ENCODE measurements at regions not wholly inside any gene's neighbourhood (a gene's known extent, or its start where the extent isn't known, plus 50 kb on each side); places are given as distances from the start of the nearest gene placed in this dataset.

DNA sequence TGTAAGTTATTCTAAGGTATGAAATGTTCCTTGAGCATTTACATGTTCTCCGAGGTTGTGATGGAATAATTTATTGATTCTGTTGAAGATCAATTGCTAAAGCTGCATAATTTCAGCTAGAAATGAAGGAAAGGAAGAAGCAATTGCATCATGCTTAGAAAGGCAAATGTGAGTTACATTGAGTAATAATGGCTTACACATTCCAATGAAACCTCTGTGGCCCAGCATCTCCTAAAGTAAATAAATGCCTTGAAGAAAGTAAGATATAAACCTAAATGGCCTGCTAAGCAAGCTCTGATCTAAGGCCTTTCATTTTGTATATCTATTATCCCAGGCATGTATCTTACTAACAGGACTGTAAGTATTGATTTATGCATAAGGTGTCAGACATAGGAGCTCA lies 677.3 kb upstream of the RGMB start:
- in situ Hi-C loops (cut with HindIII; ENCODE audit: low sequenced_read_pairs), result no loop called here
- peak; percentile 16 for DNase-seq (ENCODE audit: low read depth)
- H3K4me3 ChIP-seq (ENCODE audit: low read depth, low read length), result no peak overlapping the region
- TF ChIP-seq, protein P1, sequence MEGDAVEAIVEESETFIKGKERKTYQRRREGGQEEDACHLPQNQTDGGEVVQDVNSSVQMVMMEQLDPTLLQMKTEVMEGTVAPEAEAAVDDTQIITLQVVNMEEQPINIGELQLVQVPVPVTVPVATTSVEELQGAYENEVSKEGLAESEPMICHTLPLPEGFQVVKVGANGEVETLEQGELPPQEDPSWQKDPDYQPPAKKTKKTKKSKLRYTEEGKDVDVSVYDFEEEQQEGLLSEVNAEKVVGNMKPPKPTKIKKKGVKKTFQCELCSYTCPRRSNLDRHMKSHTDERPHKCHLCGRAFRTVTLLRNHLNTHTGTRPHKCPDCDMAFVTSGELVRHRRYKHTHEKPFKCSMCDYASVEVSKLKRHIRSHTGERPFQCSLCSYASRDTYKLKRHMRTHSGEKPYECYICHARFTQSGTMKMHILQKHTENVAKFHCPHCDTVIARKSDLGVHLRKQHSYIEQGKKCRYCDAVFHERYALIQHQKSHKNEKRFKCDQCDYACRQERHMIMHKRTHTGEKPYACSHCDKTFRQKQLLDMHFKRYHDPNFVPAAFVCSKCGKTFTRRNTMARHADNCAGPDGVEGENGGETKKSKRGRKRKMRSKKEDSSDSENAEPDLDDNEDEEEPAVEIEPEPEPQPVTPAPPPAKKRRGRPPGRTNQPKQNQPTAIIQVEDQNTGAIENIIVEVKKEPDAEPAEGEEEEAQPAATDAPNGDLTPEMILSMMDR (IDR thresholded peaks at IDR 0.05; ENCODE audit: low read depth, low read length, missing control alignments), result no peak

DNA sequence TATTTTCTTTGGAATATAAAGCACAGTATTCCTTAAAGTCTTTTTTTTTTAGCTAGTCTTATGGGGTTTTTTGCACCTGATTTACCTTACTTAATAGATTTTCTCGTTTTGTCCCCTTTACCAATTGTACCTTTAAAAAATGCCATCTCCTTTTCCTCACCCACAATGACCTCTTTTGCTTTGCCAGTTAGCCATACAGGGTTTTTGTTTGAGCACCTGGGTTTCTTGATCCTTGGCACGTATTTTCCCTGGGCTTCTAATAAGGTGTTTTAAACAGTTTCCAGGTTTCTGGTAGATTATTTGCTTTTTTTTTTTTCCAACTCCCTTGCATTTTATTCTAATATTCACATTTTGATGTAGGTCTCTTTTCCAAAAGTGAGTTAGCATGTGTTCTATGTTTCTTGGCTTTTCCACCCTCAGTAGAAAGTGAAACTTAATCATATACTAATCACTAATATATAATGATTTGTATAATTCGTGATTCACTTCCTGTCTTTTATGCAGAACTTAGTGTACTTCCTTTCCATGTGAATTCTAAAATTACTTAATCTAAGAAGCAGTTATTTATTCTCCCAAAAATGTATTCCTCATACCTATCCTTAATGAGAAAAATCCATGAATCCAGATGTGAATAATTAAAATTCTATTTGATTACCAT lies 673.9 kb upstream of the RGMB start:
- no peak for DNase-seq (ENCODE audit: low read depth)
- no peak overlapping the region for H3K4me3 ChIP-seq (ENCODE audit: low read depth, low read length)
- TF ChIP-seq, protein P1 (IDR thresholded peaks at IDR 0.05; ENCODE audit: low read depth, low read length, missing control alignments), result no peak
- in situ Hi-C loops (cut with HindIII; ENCODE audit: low sequenced_read_pairs), result no loop called here

DNA sequence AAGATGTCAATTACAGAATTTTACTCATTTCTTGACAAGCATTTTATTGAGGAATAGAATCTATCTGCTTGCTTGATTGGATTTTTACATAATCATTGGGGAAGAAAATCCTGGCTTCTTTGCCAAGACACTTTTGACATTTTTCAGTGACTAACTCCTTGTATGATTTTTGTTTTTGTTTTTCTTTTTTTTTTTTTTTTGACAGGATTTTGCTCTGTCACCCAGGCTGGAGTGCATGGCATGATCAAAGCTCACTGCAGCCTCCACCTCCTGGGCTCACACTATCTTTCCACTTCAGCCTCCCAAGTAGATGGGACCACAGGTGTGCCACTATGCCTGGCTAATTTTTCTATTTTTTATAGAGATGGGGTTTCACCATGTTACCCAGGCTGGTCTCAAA lies 672.3 kb upstream of the RGMB start:
- TF ChIP-seq, protein P1 (IDR thresholded peaks at IDR 0.05; ENCODE audit: low read depth, low read length, missing control alignments), result no peak
- no peak overlapping the region for H3K4me3 ChIP-seq (ENCODE audit: low read depth, low read length)
- DNase-seq (ENCODE audit: low read depth), result no peak
- in situ Hi-C loops (cut with HindIII; ENCODE audit: low sequenced_read_pairs), result no loop called here

DNA sequence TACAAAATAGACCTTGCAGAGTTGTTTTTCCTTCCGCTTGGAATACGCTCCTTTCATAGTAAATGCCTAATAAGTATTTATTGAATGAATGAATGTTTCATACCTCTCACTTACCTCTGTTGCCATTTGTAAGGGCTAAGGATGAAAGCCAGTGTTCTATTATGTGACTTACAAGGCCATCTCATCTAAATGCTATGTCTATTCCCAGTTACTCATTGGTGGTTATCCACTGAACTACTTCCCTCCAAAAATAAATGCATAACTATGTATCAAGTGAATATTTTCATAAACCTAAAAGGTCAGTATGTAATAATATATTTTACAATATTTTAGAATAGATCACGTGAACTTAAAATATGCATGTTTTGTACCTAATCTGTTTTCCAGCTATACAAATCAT lies 670.5 kb upstream of the RGMB start:
- H3K4me3 ChIP-seq (ENCODE audit: low read depth, low read length), result no peak overlapping the region
- TF ChIP-seq, protein P1 (IDR thresholded peaks at IDR 0.05; ENCODE audit: low read depth, low read length, missing control alignments), result no peak
- DNase-seq (ENCODE audit: low read depth), result no peak
- in situ Hi-C loops (cut with HindIII; ENCODE audit: low sequenced_read_pairs), result no loop called here

DNA sequence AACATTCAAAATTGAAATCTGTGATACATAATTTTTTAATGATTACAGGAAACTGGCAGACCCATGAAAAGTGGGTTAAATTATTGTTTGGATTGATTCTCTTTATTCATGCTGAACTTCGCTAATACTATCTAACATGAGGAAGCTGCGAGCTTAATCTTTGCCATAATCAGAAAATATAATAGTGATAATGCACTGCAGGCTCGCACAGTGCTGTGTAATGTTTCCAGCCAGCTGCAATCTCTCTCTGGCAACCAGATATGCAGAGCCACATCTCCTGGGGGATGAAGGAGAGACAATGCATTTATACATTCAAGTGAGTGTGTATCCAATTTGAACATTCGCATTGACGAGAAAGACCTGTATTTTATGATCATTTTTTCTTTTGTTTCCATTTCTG lies 669.7 kb upstream of the RGMB start:
- in situ Hi-C loops (cut with HindIII; ENCODE audit: low sequenced_read_pairs), result no loop called here
- TF ChIP-seq, protein P1 (IDR thresholded peaks at IDR 0.05; ENCODE audit: low read depth, low read length, missing control alignments), result no peak
- DNase-seq (ENCODE audit: low read depth), result no peak
- no peak overlapping the region for H3K4me3 ChIP-seq (ENCODE audit: low read depth, low read length)

DNA sequence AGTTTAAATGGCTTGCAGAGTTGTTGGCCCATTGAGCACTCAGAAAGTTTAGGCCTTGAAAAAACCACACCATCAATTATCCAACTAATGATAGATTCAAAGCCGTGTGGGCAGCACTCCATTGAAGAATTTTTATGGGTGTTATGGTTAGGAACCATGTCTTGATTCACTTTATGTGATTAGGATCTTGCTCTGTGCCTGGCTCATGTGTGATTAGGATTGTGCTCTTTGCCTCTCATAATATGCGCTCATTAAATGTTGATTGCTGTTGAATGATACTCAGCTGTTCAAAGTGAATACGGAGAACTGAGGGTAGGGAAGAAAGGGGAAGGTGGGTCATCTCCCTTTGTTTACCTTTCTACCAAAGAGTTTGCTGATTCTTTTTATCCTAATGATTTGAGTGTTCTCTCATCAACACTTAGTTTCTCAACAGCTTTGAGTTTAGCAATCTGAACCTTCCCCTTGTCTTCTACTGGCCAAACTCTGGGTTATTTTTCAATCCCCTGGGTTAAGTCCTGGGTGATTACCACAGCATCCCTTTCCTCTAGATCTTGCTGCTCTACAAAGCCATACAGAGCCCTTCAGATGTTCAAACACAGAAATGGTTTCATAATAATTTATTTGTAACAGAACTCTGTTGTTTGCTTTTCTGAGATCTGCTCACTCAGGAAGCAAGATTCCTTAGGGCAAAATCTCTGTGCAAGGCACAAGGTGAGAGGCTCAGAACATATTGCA lies 668.8 kb upstream of the RGMB start:
- TF ChIP-seq, protein P1 (IDR thresholded peaks at IDR 0.05; ENCODE audit: low read depth, low read length, missing control alignments), result no peak
- H3K4me3 ChIP-seq (ENCODE audit: low read depth, low read length), result no peak overlapping the region
- no peak for DNase-seq (ENCODE audit: low read depth)
- in situ Hi-C loops (cut with HindIII; ENCODE audit: low sequenced_read_pairs), result no loop called here

Measured in astrocyte of the cerebellum (primary cell).